HEK293 (cell line): ENCODE measurements at regions not wholly inside any gene's neighbourhood (a gene's known extent, or its start where the extent isn't known, plus 50 kb on each side); places are given as distances from the start of the nearest gene placed in this dataset.

Experiments
- EGR2 ChIP-seq: fragments of 450-650 bp; formaldehyde crosslinking; IDR thresholded peaks from 2 replicates; pipeline ENCODE4 v1.5.1; 2016; ENCODE audit warnings: low read depth, missing biosample characterization, missing genetic modification characterization
- ZBTB17 ChIP-seq: fragments of 450-650 bp; formaldehyde crosslinking; IDR thresholded peaks from 2 replicates; pipeline ENCODE4 v1.5.1; 2016; ENCODE audit warnings: missing biosample characterization, missing genetic modification characterization
- ZBTB8A ChIP-seq: fragments of 450-650 bp; formaldehyde crosslinking; IDR thresholded peaks from 2 replicates; pipeline ENCODE4 v1.5.1; 2016; ENCODE audit warnings: missing biosample characterization, missing genetic modification characterization
- ZFP41 ChIP-seq: fragments of 450-650 bp; formaldehyde crosslinking; IDR thresholded peaks from 2 replicates; pipeline ENCODE4 v1.5.1; 2016; ENCODE audit warnings: missing biosample characterization, missing genetic modification characterization, borderline replicate concordance
- ZNF112 ChIP-seq: fragments of 450-650 bp; formaldehyde crosslinking; IDR thresholded peaks from 2 replicates; pipeline ENCODE4 v1.5.0; 2017; ENCODE audit warnings: missing biosample characterization, missing genetic modification characterization
- ZNF266 ChIP-seq: fragments of 450-650 bp; formaldehyde crosslinking; IDR thresholded peaks from 2 replicates; pipeline ENCODE4 v1.5.1; 2016; ENCODE audit warnings: missing biosample characterization, missing genetic modification characterization, low read depth
- ZNF354C ChIP-seq: fragments of 450-650 bp; formaldehyde crosslinking; IDR thresholded peaks from 2 replicates; pipeline ENCODE4 v1.5.1; 2016; ENCODE audit warnings: missing biosample characterization, missing genetic modification characterization, low read depth, borderline replicate concordance
- ZNF664 ChIP-seq: fragments of 450-650 bp; formaldehyde crosslinking; IDR thresholded peaks from 2 replicates; pipeline ENCODE4 v1.5.1; 2016; ENCODE audit warnings: missing biosample characterization, missing genetic modification characterization
- ZSCAN16 ChIP-seq: fragments of 450-650 bp; formaldehyde crosslinking; IDR thresholded peaks from 2 replicates; pipeline ENCODE4 v1.5.1; 2016; ENCODE audit warnings: missing biosample characterization, missing genetic modification characterization
- TF ChIP-seq, protein P1 (sequence below): fragments of 450-650 bp; formaldehyde crosslinking; IDR thresholded peaks from 2 replicates; pipeline ENCODE4 v1.5.1; 2016; ENCODE audit warnings: missing biosample characterization, missing genetic modification characterization
- TF ChIP-seq, protein P2 (sequence below): fragments of 450-650 bp; formaldehyde crosslinking; IDR thresholded peaks from 2 replicates; pipeline ENCODE4 v1.5.1; 2016; ENCODE audit warnings: missing biosample characterization, missing genetic modification characterization
- TF ChIP-seq, protein P3 (sequence below): fragments of 450-650 bp; formaldehyde crosslinking; IDR thresholded peaks from 2 replicates; pipeline ENCODE4 v1.5.1; 2016; ENCODE audit warnings: missing biosample characterization, missing genetic modification characterization
- TF ChIP-seq, protein P4 (sequence below): fragments of 450-650 bp; formaldehyde crosslinking; IDR thresholded peaks from 2 replicates; pipeline ENCODE4 v1.5.1; 2016; ENCODE audit warnings: missing biosample characterization, missing genetic modification characterization
- TF ChIP-seq, protein P5 (sequence below): fragments of 450-650 bp; formaldehyde crosslinking; IDR thresholded peaks from 2 replicates; pipeline ENCODE4 v1.5.1; 2016; ENCODE audit warnings: missing biosample characterization, missing genetic modification characterization
- TF ChIP-seq, protein P6 (sequence below): fragments of 450-650 bp; formaldehyde crosslinking; IDR thresholded peaks from 2 replicates; pipeline ENCODE4 v1.5.1; 2016; ENCODE audit warnings: missing biosample characterization, missing genetic modification characterization
- TF ChIP-seq, protein P7 (sequence below): fragments of 450-650 bp; formaldehyde crosslinking; IDR thresholded peaks from 2 replicates; pipeline ENCODE4 v1.5.1; 2016; ENCODE audit warnings: missing biosample characterization, missing genetic modification characterization
- TF ChIP-seq, protein P8 (sequence below): fragments of 450-650 bp; formaldehyde crosslinking; IDR thresholded peaks from 2 replicates; pipeline ENCODE4 v1.5.1; 2017; ENCODE audit warnings: missing biosample characterization, missing genetic modification characterization

DNA sequence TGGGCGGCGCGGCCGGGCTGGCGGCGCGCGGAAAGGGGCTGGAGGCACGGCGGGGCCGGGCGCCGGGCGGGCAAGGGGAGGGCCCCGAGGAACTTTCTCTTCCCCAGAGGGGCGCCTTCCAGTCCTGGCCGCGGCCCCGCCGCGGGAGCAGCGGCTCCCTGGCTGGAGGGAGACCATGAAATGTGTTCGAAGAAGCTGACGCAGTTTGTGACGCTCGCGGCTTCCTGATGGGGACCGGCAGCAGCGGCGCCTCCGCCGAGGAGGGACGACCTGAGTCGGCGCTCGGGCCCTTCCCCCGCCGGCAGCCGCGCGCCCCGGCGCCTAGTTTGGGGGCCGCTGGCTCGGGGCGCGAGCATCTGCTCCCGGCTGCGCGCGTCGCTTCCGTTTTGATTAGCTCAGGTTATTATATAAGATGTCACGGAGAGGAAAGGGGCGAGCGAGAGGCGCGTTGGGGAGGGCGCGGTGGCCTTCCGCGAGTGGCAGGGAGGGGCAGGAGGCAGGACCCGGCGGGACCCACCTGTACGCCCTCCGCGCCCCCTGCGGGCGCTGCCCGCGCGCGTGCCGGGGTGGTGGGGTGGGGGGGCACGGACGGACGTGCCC lies 57.1 kb upstream of the PCGF5 start (continued):
- TF ChIP-seq, protein P1, sequence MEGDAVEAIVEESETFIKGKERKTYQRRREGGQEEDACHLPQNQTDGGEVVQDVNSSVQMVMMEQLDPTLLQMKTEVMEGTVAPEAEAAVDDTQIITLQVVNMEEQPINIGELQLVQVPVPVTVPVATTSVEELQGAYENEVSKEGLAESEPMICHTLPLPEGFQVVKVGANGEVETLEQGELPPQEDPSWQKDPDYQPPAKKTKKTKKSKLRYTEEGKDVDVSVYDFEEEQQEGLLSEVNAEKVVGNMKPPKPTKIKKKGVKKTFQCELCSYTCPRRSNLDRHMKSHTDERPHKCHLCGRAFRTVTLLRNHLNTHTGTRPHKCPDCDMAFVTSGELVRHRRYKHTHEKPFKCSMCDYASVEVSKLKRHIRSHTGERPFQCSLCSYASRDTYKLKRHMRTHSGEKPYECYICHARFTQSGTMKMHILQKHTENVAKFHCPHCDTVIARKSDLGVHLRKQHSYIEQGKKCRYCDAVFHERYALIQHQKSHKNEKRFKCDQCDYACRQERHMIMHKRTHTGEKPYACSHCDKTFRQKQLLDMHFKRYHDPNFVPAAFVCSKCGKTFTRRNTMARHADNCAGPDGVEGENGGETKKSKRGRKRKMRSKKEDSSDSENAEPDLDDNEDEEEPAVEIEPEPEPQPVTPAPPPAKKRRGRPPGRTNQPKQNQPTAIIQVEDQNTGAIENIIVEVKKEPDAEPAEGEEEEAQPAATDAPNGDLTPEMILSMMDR (tag by site-specific recombination): peak; percentile 28; the same call in 1 of the 2 replicates
- no peak for TF ChIP-seq EGR2
- TF ChIP-seq, protein P2, sequence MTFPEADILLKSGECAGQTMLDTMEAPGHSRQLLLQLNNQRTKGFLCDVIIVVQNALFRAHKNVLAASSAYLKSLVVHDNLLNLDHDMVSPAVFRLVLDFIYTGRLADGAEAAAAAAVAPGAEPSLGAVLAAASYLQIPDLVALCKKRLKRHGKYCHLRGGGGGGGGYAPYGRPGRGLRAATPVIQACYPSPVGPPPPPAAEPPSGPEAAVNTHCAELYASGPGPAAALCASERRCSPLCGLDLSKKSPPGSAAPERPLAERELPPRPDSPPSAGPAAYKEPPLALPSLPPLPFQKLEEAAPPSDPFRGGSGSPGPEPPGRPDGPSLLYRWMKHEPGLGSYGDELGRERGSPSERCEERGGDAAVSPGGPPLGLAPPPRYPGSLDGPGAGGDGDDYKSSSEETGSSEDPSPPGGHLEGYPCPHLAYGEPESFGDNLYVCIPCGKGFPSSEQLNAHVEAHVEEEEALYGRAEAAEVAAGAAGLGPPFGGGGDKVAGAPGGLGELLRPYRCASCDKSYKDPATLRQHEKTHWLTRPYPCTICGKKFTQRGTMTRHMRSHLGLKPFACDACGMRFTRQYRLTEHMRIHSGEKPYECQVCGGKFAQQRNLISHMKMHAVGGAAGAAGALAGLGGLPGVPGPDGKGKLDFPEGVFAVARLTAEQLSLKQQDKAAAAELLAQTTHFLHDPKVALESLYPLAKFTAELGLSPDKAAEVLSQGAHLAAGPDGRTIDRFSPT (tag by site-specific recombination): no peak; the same call in 1 of the 2 replicates
- TF ChIP-seq, protein P3, sequence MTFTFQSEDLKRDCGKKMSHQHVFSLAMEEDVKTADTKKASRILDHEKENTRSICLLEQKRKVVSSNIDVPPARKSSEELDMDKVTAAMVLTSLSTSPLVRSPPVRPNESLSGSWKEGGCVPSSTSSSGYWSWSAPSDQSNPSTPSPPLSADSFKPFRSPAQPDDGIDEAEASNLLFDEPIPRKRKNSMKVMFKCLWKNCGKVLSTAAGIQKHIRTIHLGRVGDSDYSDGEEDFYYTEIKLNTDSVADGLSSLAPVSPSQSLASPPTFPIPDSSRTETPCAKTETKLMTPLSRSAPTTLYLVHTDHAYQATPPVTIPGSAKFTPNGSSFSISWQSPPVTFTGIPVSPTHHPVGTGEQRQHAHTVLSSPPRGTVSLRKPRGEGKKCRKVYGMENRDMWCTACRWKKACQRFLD (tag by site-specific recombination): no peak
- TF ChIP-seq ZNF664: no peak
- no peak for TF ChIP-seq ZSCAN16 (tag by site-specific recombination)
- TF ChIP-seq, protein P4, sequence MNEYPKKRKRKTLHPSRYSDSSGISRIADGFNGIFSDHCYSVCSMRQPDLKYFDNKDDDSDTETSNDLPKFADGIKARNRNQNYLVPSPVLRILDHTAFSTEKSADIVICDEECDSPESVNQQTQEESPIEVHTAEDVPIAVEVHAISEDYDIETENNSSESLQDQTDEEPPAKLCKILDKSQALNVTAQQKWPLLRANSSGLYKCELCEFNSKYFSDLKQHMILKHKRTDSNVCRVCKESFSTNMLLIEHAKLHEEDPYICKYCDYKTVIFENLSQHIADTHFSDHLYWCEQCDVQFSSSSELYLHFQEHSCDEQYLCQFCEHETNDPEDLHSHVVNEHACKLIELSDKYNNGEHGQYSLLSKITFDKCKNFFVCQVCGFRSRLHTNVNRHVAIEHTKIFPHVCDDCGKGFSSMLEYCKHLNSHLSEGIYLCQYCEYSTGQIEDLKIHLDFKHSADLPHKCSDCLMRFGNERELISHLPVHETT (tag by site-specific recombination): no peak
- TF ChIP-seq ZNF266 (tag by site-specific recombination): no peak
- TF ChIP-seq ZNF112: no peak
- no peak for TF ChIP-seq ZBTB17 (tag by site-specific recombination)
- no peak for TF ChIP-seq ZNF354C
- TF ChIP-seq, protein P5, sequence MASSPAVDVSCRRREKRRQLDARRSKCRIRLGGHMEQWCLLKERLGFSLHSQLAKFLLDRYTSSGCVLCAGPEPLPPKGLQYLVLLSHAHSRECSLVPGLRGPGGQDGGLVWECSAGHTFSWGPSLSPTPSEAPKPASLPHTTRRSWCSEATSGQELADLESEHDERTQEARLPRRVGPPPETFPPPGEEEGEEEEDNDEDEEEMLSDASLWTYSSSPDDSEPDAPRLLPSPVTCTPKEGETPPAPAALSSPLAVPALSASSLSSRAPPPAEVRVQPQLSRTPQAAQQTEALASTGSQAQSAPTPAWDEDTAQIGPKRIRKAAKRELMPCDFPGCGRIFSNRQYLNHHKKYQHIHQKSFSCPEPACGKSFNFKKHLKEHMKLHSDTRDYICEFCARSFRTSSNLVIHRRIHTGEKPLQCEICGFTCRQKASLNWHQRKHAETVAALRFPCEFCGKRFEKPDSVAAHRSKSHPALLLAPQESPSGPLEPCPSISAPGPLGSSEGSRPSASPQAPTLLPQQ: peak; percentile 95
- no peak for TF ChIP-seq ZFP41
- TF ChIP-seq, protein P6, sequence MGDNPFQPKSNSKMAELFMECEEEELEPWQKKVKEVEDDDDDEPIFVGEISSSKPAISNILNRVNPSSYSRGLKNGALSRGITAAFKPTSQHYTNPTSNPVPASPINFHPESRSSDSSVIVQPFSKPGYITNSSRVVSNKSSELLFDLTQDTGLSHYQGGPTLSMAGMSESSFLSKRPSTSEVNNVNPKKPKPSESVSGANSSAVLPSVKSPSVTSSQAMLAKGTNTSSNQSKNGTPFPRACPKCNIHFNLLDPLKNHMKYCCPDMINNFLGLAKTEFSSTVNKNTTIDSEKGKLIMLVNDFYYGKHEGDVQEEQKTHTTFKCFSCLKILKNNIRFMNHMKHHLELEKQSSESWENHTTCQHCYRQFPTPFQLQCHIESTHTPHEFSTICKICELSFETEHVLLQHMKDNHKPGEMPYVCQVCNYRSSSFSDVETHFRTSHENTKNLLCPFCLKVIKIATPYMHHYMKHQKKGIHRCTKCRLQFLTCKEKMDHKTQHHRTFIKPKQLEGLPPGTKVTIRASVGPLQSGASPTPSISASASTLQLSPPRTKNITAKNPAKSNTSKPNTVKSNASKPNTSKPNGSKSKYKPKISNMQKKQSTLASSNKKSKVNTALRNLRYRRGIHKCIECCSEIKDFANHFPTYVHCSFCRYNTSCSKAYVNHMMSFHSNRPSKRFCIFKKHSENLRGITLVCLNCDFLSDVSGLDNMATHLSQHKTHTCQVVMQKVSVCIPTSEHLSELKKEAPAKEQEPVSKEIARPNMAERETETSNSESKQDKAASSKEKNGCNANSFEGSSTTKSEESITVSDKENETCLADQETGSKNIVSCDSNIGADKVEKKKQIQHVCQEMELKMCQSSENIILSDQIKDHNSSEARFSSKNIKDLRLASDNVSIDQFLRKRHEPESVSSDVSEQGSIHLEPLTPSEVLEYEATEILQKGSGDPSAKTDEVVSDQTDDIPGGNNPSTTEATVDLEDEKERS: no peak
- TF ChIP-seq, protein P7, sequence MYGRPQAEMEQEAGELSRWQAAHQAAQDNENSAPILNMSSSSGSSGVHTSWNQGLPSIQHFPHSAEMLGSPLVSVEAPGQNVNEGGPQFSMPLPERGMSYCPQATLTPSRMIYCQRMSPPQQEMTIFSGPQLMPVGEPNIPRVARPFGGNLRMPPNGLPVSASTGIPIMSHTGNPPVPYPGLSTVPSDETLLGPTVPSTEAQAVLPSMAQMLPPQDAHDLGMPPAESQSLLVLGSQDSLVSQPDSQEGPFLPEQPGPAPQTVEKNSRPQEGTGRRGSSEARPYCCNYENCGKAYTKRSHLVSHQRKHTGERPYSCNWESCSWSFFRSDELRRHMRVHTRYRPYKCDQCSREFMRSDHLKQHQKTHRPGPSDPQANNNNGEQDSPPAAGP (tag by site-specific recombination): no peak
- peak; percentile 96 for TF ChIP-seq ZBTB8A (tag by site-specific recombination)
- TF ChIP-seq, protein P8, sequence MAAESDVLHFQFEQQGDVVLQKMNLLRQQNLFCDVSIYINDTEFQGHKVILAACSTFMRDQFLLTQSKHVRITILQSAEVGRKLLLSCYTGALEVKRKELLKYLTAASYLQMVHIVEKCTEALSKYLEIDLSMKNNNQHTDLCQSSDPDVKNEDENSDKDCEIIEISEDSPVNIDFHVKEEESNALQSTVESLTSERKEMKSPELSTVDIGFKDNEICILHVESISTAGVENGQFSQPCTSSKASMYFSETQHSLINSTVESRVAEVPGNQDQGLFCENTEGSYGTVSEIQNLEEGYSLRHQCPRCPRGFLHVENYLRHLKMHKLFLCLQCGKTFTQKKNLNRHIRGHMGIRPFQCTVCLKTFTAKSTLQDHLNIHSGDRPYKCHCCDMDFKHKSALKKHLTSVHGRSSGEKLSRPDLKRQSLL (tag by site-specific recombination): no peak
